GM19240 (cell line): ENCODE measurements at regions not wholly inside any gene's neighbourhood (a gene's known extent, or its start where the extent isn't known, plus 50 kb on each side); places are given as distances from the start of the nearest gene placed in this dataset.
A peak's percentile ranks its signal among the peaks of the same experiment; 100 is the strongest.
"Not testable (repeated sequence)": the region's sequence is repeated elsewhere in the genome, so short reads cannot be mapped to it uniquely, and the experiment has no call there.

Experiments
- DNase-seq: peaks from one replicate; pipeline ENCODE4 v3.0.0; 2011; ENCODE audit warnings: low spot score; ENCODE audit not compliant: insufficient read length

DNA sequence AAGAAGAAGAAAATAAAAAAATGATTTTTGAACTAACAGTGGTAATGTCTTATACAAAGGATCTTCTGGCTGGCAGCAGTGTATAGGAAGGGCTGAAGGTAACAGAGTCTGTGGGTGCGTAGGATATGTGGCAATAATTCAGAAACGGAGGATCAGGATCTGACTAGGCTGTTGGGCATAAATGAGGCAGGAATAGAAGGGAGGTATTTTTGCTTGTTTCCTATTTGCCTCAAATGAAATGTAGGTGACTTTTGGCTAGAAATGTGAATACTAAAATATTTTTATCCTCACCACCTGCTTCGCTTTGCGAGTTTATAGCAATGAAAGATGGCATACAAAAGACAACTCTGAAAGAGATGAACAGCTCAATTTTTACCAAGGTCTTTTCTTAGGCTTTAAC lies 1086.1 kb upstream of the CELF4 start:
- DNase-seq: no peak

GRCh38 chr18:38648179-38648578 lies 1082.6 kb upstream of the CELF4 start:
- no peak for DNase-seq

- no peak for DNase-seq
These were observed 1080.7 kb upstream of the CELF4 start for GRCh38 chr18:38646296-38646695.

GRCh38 chr18:38644875-38645641 lies 1079.5 kb upstream of the CELF4 start:
- DNase-seq: no peak

- DNase-seq: no peak
These were observed 1077.1 kb upstream of the CELF4 start for GRCh38 chr18:38642711-38643110.

DNA sequence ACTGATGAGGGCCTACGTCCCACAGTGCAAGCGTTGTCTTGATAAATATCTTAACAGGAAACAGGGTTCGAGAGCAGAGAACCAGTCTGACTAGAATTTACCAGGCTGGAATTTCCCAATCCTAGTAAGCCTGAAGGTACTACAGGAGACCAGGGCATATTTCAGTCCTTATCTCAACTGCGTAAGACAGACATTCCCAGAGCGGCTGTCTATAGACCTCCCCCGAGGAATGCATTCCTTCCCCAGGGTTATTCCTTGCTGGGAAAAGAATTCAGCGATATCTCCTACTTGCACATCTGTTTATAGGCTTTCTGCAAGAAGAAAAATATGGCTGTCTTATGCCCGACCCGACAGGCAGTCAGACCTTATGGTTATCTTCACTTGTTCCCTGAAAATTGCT lies 1074.1 kb upstream of the CELF4 start:
- DNase-seq: not testable (repeated sequence)

- DNase-seq: no peak
These were observed 1070.3 kb upstream of the CELF4 start for GRCh38 chr18:38635709-38636430.

DNA sequence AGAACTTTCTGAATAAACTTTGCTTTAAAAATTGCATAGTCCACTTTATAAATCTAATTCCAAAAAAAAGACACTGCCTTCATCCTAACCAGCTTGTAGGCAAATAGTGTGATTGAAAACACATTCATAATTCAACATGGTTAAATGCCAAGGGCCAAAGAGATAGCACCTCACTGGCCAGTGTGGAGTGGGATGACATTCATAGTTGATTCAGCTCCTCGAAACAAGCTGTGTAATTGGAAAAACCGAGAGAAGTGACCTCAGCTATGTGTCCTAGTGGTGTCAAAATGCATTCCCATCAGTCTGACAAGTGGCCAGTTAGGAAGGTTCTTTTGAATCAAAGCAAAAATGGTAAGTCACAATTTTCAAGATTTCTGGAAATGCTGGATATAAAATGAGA lies 1068.5 kb upstream of the CELF4 start:
- DNase-seq: no peak

GRCh38 chr18:38633333-38633732 lies 1067.7 kb upstream of the CELF4 start:
- no peak for DNase-seq

DNA sequence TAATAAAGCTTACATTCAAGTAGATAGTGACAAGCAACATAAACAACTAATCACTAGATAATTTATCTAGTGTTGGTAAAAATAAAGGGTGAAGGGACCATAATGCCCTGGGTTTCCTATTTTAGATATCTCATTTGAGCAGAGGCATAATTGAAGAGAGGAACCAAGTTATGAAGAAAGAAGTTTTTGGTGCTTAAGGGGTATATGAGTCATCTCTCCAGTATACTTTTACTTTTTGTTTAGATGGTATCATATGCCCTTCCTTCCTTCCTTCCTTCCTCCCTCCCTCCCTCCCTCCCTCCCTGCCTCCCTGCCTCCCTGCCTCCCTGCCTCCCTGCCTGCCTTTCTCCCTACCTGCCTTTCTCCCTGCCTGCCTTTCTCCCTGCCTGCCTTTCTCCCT lies 1053.5 kb upstream of the CELF4 start:
- no peak for DNase-seq

DNA sequence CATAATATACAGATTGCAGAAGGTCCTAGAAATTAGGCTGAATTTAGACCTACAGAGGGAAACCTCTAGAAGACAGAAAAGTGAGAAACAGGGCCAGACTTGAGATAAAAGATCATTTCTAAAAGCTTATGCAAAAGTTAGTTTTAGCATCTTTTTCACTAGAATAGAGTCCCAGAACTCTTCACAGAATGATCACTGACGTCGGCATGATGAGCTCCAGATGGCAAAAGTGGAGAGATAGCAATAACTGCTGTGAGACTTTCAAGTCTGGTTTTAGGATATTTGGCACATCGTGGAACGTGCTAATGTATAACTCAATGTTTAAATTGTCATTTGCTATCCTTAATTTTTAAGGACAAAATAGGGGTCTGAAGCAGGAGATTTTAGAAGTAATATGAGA lies 1050.7 kb upstream of the CELF4 start:
- no peak for DNase-seq

GRCh38 chr18:38612904-38613303 lies 1047.3 kb upstream of the CELF4 start:
- no peak for DNase-seq

- peak; percentile 1 for DNase-seq
These were observed 1045.7 kb upstream of the CELF4 start for GRCh38 chr18:38611036-38611964.

DNA sequence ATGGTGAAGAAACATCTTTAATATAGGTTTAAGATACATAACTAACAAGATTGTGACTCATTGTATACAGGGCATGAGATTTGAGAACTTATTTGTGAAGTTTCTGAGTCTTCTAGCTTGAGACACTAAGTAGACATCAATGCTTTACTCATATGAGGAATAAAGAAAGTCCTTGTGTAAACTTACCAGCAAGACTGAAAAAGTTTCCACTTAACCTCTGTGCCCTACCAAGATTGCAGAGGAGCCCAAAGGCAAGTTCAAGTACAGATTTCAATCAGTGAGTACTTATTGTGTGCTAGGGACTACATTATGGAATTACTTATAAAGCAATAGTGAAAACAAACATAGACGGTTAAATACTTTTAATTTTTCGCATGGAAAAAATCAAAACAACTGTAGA lies 1041.2 kb upstream of the CELF4 start:
- no peak for DNase-seq

DNA sequence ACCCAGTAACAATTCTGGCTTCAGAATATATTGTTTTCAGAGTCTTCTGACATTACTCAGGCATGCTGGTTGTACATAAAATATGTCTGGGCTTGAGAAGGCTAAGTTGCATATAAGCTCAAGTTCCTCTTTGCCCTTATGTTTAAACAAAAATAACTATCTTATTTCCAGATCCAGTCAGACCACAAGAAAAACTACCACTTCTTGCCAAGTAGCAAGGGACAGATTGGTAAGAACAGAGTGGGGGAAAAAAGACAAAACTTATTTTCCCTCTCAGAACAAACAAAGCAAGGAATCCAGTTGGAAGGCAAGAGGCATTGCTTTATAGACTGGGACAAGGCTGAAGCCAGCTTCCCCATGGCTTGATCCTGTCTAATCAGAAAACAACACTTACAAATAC lies 1036.7 kb upstream of the CELF4 start:
- no peak for DNase-seq

DNA sequence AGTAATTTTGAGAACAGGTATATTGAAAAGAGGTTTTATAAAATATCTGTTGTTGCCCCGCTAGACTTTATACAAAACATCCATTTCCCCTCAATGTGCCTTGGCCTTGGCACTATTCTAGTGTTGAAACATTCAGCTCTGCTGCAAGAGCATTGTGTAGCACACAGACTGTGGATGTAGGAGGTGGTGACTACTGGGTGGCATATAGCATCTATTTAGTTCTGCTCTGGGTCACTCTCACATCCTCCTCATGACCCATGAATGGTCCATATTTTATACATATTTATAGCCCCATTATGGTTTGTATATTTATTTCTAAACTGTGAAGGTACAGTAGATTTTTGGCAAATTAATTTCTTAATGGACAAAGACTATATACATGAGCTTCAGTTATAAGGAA lies 1022.0 kb upstream of the CELF4 start:
- no peak for DNase-seq

- no peak for DNase-seq
These were observed 1020.7 kb upstream of the CELF4 start for GRCh38 chr18:38586327-38586726.

- no peak for DNase-seq
These were observed 1014.2 kb upstream of the CELF4 start for GRCh38 chr18:38579764-38580163.

DNA sequence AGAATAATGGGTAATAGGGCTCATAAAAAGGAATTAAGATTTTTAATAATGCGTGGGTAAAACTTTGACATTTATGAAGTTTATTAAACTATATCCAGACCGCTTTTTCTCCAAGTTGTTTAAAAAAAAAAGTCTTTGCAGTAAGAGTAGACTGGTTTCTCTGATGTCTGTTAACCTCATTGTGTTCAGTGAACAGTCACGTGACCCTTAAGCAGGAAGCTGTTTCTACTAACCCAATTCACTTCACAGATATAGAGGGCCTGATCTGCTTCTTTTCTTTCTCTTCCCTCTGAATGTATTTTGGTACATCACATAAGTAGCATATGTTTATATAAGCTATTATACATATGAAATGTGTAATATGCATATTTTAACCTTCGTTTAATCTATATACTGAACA lies 1011.3 kb upstream of the CELF4 start:
- no peak for DNase-seq

DNA sequence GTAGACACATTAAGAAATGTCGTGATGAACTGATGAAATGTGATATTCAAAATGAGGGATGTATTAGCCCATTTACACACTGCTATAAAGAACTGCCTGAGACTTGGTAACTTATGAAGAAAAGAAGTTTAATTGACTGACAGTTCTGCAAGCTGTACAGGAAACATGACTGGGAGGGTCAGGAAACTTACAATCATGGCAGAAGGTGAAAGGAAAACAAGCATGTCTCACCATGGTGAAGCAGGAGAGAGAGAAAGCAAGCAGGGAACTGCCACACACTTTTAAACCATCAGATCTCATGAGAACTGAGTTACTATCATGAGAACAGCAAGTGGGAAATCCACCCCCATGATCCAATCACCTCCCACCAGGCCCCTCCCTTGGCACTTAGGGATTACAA lies 1010.8 kb upstream of the CELF4 start:
- no peak for DNase-seq

DNA sequence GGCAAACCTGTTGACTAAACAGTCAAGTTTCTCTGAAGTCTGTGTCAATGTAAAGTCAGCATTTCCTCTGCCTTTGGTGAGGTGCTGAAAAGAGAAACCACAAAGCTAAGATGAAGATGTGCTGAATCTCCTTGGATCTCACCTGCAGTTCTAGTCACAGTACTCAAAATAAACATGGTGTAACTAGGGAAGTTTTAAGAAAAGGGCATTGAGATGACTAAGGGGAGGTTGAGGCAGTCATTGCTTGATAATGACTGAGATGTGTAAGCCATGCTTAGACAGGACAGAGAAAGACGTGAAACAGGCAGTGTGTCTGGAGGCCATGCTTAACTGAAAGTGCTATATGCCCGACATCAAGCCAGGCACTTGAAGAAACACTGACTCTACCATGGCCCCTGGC lies 1010.0 kb upstream of the CELF4 start:
- no peak for DNase-seq

GRCh38 chr18:38575023-38575422 lies 1009.4 kb upstream of the CELF4 start:
- no peak for DNase-seq
